VCaP (cell line): ENCODE measurements at regions not wholly inside any gene's neighbourhood (a gene's known extent, or its start where the extent isn't known, plus 50 kb on each side); places are given as distances from the start of the nearest gene placed in this dataset.

Source experiments
- H3K27ac ChIP-seq: fragments of 450-650 bp; 2 replicates; pipeline ENCODE4 v1.5.1; 2017
- CTCF ChIP-seq: fragments of 450-650 bp; conservative IDR thresholded peaks from 2 replicates; pipeline ENCODE4 v1.5.1; 2017; ENCODE audit warnings: mild to moderate bottlenecking, moderate library complexity

- no peak overlapping the region for H3K27ac ChIP-seq
- TF ChIP-seq CTCF: no peak
Measured at GRCh38 chr6:14187406-14187805, 69.8 kb downstream of the CD83 start.

GRCh38 chr6:14189074-14189473 lies 71.5 kb downstream of the CD83 start:
- TF ChIP-seq CTCF: no peak
- no peak overlapping the region for H3K27ac ChIP-seq

GRCh38 chr6:14190191-14190928 lies 72.8 kb downstream of the CD83 start:
- no peak overlapping the region for H3K27ac ChIP-seq
- no peak for TF ChIP-seq CTCF

- no peak for TF ChIP-seq CTCF
- H3K27ac ChIP-seq: no peak overlapping the region
Measured at GRCh38 chr6:14190929-14191224, 73.3 kb downstream of the CD83 start.

- no peak overlapping the region for H3K27ac ChIP-seq
- no peak for TF ChIP-seq CTCF
Measured at GRCh38 chr6:14191761-14192160, 74.2 kb downstream of the CD83 start.

GRCh38 chr6:14192216-14192788 lies 74.7 kb downstream of the CD83 start:
- no peak overlapping the region for H3K27ac ChIP-seq
- no peak for TF ChIP-seq CTCF

GRCh38 chr6:14193524-14193923 lies 76.0 kb downstream of the CD83 start:
- no peak for TF ChIP-seq CTCF
- H3K27ac ChIP-seq: no peak overlapping the region
